ENCODE measurements at regions not wholly inside any gene's neighbourhood (a gene's known extent, or its start where the extent isn't known, plus 50 kb on each side); places are given as distances from the start of the nearest gene placed in this dataset.

GRCh38 chr22:22111983-22112382 lies 129.4 kb upstream of the TOP3B start:
- TF ChIP-seq, protein P1, sequence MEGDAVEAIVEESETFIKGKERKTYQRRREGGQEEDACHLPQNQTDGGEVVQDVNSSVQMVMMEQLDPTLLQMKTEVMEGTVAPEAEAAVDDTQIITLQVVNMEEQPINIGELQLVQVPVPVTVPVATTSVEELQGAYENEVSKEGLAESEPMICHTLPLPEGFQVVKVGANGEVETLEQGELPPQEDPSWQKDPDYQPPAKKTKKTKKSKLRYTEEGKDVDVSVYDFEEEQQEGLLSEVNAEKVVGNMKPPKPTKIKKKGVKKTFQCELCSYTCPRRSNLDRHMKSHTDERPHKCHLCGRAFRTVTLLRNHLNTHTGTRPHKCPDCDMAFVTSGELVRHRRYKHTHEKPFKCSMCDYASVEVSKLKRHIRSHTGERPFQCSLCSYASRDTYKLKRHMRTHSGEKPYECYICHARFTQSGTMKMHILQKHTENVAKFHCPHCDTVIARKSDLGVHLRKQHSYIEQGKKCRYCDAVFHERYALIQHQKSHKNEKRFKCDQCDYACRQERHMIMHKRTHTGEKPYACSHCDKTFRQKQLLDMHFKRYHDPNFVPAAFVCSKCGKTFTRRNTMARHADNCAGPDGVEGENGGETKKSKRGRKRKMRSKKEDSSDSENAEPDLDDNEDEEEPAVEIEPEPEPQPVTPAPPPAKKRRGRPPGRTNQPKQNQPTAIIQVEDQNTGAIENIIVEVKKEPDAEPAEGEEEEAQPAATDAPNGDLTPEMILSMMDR (IDR thresholded peaks at IDR 0.05): no peak
- TF ChIP-seq POLR2A (IDR thresholded peaks at IDR 0.05): no peak

Data from lower leg skin (tissue), 3 donors.